Mammary epithelial cell (primary cell): ENCODE measurements at regions not wholly inside any gene's neighbourhood (a gene's known extent, or its start where the extent isn't known, plus 50 kb on each side); places are given as distances from the start of the nearest gene placed in this dataset.
"Not testable (repeated sequence)": the region's sequence is repeated elsewhere in the genome, so short reads cannot be mapped to it uniquely, and the experiment has no call there.

Source experiments
- EZH2 ChIP-seq: IDR thresholded peaks from 2 replicates; pipeline ENCODE4 v1.6.1; 2012; ENCODE audit warnings: low read length, inconsistent platforms, borderline replicate concordance
- TF ChIP-seq, protein P1 (sequence below), 2 donors: IDR thresholded peaks in 1 of 2; conservative IDR thresholded peaks in 1 of 2; 2 replicates each; pipeline ENCODE4 v1.5.1; 2011 to 2012; ENCODE audit warnings: inconsistent platforms in 2 of 2, low read length in 2 of 2, mild to moderate bottlenecking in 2 of 2, control low read depth in 1 of 2, low read depth in 1 of 2; ENCODE audit not compliant: insufficient read depth in 1 of 2; ENCODE audit errors: extremely low read depth in 1 of 2

GRCh38 chr18:14946741-14947470 is 198.9 kb downstream of the ANKRD30B start:
- TF ChIP-seq, protein P1, sequence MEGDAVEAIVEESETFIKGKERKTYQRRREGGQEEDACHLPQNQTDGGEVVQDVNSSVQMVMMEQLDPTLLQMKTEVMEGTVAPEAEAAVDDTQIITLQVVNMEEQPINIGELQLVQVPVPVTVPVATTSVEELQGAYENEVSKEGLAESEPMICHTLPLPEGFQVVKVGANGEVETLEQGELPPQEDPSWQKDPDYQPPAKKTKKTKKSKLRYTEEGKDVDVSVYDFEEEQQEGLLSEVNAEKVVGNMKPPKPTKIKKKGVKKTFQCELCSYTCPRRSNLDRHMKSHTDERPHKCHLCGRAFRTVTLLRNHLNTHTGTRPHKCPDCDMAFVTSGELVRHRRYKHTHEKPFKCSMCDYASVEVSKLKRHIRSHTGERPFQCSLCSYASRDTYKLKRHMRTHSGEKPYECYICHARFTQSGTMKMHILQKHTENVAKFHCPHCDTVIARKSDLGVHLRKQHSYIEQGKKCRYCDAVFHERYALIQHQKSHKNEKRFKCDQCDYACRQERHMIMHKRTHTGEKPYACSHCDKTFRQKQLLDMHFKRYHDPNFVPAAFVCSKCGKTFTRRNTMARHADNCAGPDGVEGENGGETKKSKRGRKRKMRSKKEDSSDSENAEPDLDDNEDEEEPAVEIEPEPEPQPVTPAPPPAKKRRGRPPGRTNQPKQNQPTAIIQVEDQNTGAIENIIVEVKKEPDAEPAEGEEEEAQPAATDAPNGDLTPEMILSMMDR (conservative IDR thresholded peaks at IDR 0.05 in 1 of 2, IDR thresholded peaks at IDR 0.05 in 1 of 2; ENCODE audit: extremely low read depth in 1 of 2, insufficient read depth in 1 of 2, low read depth in 1 of 2, low read length in 2 of 2): not testable (repeated sequence)
- not testable (repeated sequence) for TF ChIP-seq EZH2
